GM19455 (cell line): ENCODE measurements at regions not wholly inside any gene's neighbourhood (a gene's known extent, or its start where the extent isn't known, plus 50 kb on each side); places are given as distances from the start of the nearest gene placed in this dataset.
"Not testable (repeated sequence)": the region's sequence is repeated elsewhere in the genome, so short reads cannot be mapped to it uniquely, and the experiment has no call there.

ENCODE experiments used
- ATAC-seq: cut with Tn5 transposase; IDR thresholded peaks from one replicate; pipeline ENCODE4 v1.9.1; 2021; ENCODE audit not compliant: unreplicated experiment

DNA sequence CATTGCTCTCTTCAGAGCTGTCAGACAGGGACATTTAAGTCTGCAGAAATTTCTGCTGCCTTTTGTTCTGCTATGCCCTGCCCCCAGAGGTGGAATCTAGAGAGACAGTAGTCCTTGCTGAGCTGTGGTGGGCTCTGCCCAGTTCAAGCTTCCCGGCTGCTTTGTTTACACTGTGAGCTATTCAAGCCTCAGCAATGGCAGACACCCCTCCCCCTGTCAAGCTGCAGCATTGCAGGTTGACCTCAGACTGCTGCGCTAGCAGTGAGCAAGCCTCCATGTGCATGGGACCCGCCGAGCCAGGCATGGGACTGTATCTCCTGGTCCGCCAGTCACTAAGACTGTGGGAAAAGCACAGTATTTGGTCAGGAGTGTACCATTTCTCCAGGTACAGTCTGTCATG lies 53.6 kb upstream of the MAPK10 start:
- not testable (repeated sequence) for ATAC-seq

DNA sequence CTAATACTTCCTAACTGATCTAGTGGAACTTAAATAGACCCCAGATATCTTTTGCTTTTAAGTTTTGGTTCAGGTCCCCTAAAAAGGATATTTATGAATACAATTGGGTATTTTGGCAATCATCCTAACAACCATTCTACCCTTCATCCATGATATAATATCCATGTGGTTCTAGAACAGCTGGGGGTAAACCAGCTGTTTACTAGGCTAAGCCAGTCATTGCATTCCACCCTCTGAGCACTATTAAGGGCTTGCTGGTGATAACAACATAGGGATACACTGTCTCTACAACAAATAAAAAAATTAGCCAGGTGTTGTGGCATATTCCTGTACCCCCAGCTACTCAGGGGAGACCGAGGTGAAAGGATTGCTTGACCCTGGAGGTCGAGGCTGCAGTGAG lies 54.8 kb upstream of the MAPK10 start:
- no peak for ATAC-seq

DNA sequence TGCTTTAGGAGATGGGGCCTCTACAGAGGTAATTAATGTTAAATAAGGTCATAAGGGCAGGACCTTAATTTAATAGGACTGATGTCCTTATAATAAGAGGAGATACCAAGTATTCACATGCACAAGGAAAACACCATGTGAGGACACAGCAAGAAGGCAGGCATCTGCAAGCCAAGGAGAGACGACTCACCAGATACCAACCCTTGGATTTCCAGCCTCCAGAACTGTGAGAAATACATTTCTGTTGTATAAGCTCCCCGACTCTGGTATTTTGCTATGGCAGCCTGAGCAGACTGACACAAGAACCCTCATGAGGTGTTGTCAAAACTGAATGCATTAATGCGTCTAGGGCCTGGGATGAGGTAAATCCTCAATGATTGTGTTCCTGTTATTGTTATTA lies 56.2 kb upstream of the MAPK10 start:
- ATAC-seq: no peak

GRCh38 chr4:86421461-86421860 lies 61.6 kb upstream of the MAPK10 start:
- no peak for ATAC-seq

DNA sequence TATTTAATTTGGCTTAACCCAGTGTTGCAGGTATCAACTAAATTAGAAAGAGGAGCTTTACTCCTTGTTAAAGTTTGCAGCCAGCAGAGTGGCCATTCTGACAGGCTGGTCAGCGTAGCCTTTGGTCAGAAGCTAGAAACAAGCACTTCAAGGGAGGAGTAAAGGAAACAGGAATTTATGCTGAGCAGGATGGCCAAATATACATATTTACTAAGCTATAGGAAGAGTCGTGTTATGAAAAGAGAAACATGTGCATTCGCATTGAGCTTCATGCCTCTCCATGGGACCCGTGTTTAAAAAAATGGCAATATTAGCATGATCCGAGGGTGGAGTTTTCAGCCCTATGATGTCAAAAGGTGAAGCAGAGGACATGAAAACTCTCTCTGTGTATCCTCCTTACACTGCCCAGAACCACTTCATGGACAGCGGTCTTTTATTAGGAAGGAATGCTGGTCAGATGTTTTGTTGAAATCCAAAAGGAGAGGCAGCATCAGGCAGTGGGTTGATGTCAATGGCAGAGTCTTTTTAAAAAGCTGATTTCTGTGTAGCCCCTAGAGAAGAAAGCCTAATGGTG lies 71.8 kb upstream of the MAPK10 start:
- no peak for ATAC-seq

DNA sequence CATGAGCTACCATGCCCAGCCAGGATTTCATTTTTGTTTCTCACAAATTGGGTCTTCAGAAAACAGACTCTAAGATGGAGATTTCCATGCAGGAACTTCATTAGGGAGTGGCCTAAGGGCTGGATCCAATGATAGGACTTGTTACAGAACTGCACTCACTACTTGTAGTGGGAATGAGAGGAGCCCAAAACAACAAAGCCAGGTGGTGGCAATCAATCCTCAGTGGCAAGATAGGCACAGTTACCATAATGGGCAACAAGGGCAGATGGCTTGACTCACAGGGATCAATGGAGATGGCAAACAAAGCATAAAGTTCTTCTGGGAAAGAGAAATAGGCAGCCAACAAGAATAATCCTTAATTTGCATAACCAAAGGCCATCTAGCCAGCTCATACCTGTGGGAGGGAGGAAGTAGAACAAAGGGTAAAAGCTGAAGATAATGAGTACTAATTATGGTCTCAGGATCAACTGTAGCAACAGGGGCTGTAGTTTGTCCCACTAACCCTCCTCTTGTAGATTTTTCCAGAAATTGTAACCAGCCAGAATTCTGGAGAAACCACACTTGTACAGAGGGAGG lies 72.8 kb upstream of the MAPK10 start:
- no peak for ATAC-seq

DNA sequence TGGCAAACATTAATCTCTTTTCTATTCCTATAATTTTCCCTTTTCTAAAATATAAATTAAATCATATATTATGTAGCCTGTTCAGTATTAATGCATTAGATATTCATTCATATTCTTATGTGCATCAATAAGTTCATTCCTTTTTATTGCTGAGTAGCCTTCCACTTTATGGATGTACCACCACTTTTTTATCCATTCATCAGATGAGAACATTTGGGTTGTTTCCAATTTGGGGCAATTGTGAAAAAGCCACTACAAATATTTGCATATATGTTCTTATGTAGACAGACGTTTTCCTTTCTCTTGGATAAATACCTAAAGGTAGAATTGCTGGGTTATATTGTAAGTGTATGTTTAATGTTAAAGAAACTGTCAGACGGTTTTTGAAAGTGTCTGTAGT lies 79.4 kb upstream of the MAPK10 start:
- no peak for ATAC-seq

DNA sequence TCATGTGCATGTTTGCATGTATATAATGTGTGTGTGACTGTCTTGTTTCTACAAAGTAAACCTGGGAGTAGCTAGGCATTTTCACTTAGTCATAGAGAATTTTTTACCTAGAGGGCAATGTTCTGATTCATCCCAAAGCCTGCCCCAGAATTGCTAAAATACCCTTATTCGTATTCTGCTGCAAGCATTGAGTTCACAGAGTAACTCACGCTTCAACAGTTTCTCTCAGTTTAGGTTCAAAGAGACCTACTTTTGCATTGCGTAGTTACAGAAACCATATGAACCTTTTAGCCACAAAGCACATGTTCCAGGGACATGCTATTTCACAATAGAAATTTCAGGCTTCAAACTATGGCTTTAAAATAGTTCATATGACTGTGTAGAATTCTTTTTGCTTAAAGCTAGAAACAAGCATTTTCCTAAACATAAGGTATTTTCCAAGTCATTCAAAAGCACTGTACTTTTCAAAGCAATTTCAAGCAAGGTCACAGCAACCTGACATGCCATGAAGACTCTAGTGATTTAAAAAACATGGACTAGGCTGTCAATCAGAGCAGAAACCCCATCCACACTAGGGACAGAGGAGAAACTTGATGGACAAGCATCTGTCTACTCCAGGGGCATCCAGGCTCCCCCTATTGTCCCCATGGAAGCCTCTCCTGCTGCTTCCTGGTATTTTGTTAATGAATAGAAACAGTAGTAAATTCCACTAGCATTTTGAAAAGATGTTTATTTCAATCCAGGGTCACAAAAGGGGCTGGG lies 81.5 kb upstream of the MAPK10 start:
- ATAC-seq: no peak

DNA sequence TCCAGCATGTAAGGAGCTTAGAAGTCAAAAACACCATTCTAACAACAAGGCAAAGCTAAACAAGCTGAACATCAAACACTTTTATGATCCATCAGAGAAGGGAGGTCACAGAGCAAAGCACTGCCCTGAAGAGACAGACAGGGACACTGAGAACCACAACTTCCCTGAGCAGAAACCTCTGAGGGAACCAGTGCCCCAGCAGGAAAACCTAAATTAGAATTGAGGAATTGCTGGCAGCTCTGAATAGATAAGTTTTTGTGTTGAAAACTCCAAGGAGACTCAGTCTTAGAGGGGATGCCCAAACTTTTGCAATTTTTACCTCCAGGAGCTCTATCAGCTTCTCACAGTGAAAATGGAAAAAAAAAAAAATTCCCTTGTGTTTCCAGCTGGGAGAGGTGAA lies 83.0 kb upstream of the MAPK10 start:
- no peak for ATAC-seq

- no peak for ATAC-seq
Observed at GRCh38 chr4:86443495-86443894, 83.6 kb upstream of the MAPK10 start.

- ATAC-seq: no peak
Observed at GRCh38 chr4:86446996-86447395, 87.1 kb upstream of the MAPK10 start.

GRCh38 chr4:86448871-86449270 lies 89.0 kb upstream of the MAPK10 start:
- no peak for ATAC-seq

DNA sequence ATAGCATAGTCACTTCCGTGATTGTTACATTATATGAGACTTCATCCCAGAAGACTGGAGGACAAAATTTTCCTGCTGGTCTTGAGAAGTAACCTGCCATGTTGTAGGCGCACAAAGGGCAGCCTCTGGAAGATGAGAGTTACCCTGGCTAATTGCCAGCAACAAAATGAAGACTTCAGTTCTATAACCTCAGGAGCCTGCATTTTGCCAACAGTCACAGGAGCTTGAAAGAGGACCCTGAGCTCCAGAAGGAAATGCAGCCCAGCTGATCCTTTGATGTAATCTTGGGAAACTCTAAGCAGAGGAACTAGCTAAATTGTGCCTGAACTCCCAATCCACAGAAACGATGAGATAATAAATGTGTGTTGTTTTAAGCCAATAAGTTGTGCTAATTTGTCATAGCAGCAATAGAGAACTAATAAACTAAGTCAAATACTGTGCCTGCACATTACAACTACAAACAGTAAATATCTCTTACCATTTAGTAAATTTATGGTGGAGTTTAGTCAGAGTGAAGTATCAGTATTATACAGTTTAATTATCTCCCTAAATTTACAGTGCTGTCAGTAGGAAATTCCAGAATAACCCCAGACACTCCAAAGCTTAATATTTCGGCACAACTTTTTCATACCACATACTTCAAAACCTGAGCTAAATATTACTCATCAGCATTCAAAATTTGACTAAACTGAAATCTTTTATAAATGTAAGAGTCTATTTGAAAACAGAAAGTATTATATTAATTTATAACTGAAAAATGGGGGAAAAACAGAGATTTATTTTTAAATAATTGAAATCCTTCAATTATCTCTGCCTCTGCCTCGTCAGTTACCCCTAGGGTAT lies 90.1 kb upstream of the MAPK10 start:
- no peak for ATAC-seq

- ATAC-seq: no peak
Observed at GRCh38 chr4:86450861-86451260, 91.0 kb upstream of the MAPK10 start.

- no peak for ATAC-seq
Observed at GRCh38 chr4:86451560-86452330, 91.9 kb upstream of the MAPK10 start.

DNA sequence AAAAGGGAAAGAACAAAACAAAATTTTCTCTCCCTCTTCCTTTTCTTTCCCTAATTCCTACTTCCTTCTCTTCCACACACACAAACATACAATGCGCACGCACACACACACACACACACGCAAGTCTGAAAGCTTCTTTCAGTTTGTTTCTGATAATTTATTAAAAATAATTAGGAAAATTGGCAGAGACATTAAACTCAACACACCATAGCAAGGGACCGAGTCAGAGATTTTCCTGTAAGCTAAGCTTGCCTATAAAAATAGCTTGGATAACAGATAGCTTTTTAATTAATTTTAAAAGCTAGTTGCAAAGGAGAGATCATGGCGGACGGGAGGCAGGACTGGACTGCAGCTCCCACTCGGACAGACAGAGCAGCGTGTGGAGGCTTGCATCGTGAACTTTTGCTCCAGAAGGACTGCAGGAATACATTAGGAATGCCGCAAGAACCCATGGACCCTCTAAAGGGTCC lies 92.6 kb upstream of the MAPK10 start:
- ATAC-seq: no peak

- ATAC-seq: no peak
Observed at GRCh38 chr4:86452924-86453531, 93.2 kb upstream of the MAPK10 start.

DNA sequence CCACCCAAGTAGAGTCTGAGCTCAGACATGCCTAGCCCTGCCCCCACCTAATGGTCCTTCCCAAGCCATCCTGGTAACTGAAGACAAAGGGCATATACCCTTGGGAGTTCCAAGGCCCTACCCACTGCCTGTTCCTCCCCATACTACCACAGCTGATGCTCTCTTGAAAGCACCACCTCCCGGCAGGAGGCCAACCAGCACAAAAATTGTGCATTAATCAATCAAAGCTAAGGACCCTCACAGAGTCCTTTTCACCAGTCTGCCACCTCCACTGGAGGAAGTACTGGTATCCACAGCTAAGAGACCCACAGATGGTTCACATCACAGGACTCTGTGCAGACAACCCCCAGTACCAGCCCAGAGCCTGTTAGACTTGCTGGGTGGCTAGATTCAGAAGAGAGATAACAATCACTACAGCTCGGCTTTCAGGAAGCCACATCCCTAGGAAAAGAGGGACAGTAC lies 93.8 kb upstream of the MAPK10 start:
- ATAC-seq: not testable (repeated sequence)

GRCh38 chr4:86461849-86462248 lies 102.0 kb upstream of the MAPK10 start:
- ATAC-seq: no peak

- no peak for ATAC-seq
Observed at GRCh38 chr4:86472377-86473019, 112.6 kb upstream of the MAPK10 start.
